ENCODE measurements at regions not wholly inside any gene's neighbourhood (a gene's known extent, or its start where the extent isn't known, plus 50 kb on each side); places are given as distances from the start of the nearest gene placed in this dataset.

GRCh38 chr6:4707011-4707410, 69.2 kb upstream of the CDYL start:
- no peak for TF ChIP-seq POLR2A (IDR thresholded peaks at IDR 0.05)
- no peak for TF ChIP-seq CTCF (IDR thresholded peaks at IDR 0.05)

All from lower leg skin (tissue), 3 donors.